Brain microvascular endothelial cell (primary cell): ENCODE measurements at regions not wholly inside any gene's neighbourhood (a gene's known extent, or its start where the extent isn't known, plus 50 kb on each side); places are given as distances from the start of the nearest gene placed in this dataset.
"Not testable (repeated sequence)": the region's sequence is repeated elsewhere in the genome, so short reads cannot be mapped to it uniquely, and the experiment has no call there.

Source experiments
- DNase-seq: peaks from one replicate; pipeline ENCODE4 v3.0.0-alpha.2; 2020
- H3K27ac ChIP-seq: fragments of 250-450 bp; sonication (Bioruptor Pico); 2 replicates; pipeline ENCODE4 v1.5.1; 2020; ENCODE audit warnings: mild to moderate bottlenecking, moderate library complexity
- H3K27me3 ChIP-seq: fragments of 250-450 bp; sonication (Bioruptor Pico); replicated peaks from 2 replicates; pipeline ENCODE4 v1.5.1; 2020; ENCODE audit warnings: mild to moderate bottlenecking
- H3K36me3 ChIP-seq: fragments of 250-450 bp; sonication (Bioruptor Pico); replicated peaks from 2 replicates; pipeline ENCODE4 v1.5.1; 2020; ENCODE audit warnings: mild to moderate bottlenecking
- H3K4me3 ChIP-seq: 2 replicates; pipeline ENCODE4 v1.5.1; 2011; ENCODE audit warnings: low read depth, mild to moderate bottlenecking, control low read depth, low read length, moderate library complexity
- CTCF ChIP-seq: IDR thresholded peaks from 2 replicates; pipeline ENCODE4 v1.5.1; 2011; ENCODE audit warnings: low read depth, mild to moderate bottlenecking, moderate library complexity, low read length, control low read depth, inconsistent platforms; ENCODE audit errors: missing control alignments
- in situ Hi-C: cut with HindIII; loops from 2 replicates; pipeline ENCODE4 v1.10.0; 2017; ENCODE audit warnings: low sequenced_read_pairs, low pct_ligation_motif_present

GRCh38 chr4:188383180-188383579, 243.9 kb downstream of the TRIML1 start:
- DNase-seq: no peak
- in situ Hi-C loops: no loop called here
- TF ChIP-seq CTCF: no peak
- H3K36me3 ChIP-seq: no peaks in the 10 kb centered on the region
- no peak overlapping the region for H3K27ac ChIP-seq
- no peak overlapping the region for H3K4me3 ChIP-seq
- no peaks in the 10 kb centered on the region for H3K27me3 ChIP-seq

GRCh38 chr4:188387179-188387791, 248.0 kb downstream of the TRIML1 start:
- no peak overlapping the region for H3K4me3 ChIP-seq
- no peaks in the 10 kb centered on the region for H3K27me3 ChIP-seq
- in situ Hi-C loops: no loop called here
- no peak for TF ChIP-seq CTCF
- peak; percentile 63 for DNase-seq
- H3K36me3 ChIP-seq: no peaks in the 10 kb centered on the region
- no peak overlapping the region for H3K27ac ChIP-seq

- in situ Hi-C loops, H3K27me3 ChIP-seq, H3K36me3 ChIP-seq, H3K4me3 ChIP-seq, DNase-seq, H3K27ac ChIP-seq: not testable (repeated sequence)
- TF ChIP-seq CTCF: peak; percentile 11
Measured at GRCh38 chr4:188391349-188391748, 252.1 kb downstream of the TRIML1 start.

DNA sequence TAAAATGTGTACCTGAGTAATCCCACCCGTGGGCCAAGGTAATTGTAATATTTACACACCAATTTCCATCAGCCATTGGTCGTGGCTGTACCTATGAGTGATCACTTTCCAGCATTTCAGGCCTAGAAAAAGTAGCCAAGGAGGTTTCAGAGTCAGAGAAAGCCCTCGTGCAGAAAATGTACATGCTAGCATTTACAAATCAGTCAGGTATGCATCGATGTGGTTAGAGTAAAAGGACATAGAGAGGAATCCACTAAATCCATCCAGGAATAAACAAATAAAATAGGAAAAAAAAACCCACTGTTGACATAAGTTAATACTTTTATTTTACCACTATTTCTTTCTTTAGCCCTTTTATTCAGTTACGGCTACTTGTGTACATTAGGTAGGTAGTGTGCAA, 256.8 kb downstream of the TRIML1 start:
- Histone ChIP-seq H3K36me3 (no peaks in the 10 kb centered on the region), H3K27ac (no peak overlapping the region), H3K27me3 (no peaks in the 10 kb centered on the region), H3K4me3 (no peak overlapping the region)
- DNase-seq: no peak
- in situ Hi-C loops: no loop called here
- no peak for TF ChIP-seq CTCF

- in situ Hi-C loops: no loop called here
- Histone ChIP-seq H3K27me3 (no peaks in the 10 kb centered on the region), H3K4me3 (no peak overlapping the region), H3K36me3 (no peaks in the 10 kb centered on the region), H3K27ac (no peak overlapping the region)
- no peak for TF ChIP-seq CTCF
- no peak for DNase-seq
Measured at GRCh38 chr4:188399834-188400233, 260.6 kb downstream of the TRIML1 start.

DNA sequence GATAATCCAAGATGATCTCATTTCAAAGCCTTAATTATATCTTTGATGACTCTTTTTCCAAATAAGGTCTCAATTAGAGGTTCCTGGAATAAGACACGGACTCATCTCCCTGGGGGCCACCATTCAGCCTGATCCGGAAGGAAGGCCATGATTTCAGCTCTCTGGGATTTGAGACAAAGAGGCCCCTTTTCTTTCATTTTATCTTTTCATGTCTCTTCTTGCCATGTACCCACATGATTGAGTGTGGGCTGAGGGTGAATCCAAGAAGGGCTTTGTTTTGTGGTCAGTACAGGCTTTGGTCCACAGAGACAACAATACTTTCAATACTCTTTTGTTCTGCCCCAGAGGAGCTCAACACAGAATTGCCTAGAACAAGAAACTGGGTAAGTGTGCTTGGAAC, 261.2 kb downstream of the TRIML1 start:
- Histone ChIP-seq H3K4me3 (no peak overlapping the region), H3K36me3 (no peaks in the 10 kb centered on the region), H3K27me3 (no peaks in the 10 kb centered on the region), H3K27ac (no peak overlapping the region)
- DNase-seq: no peak
- in situ Hi-C loops: no loop called here
- no peak for TF ChIP-seq CTCF
